Tibial artery (tissue), 4 donors: ENCODE measurements at regions not wholly inside any gene's neighbourhood (a gene's known extent, or its start where the extent isn't known, plus 50 kb on each side); places are given as distances from the start of the nearest gene placed in this dataset.

Experiments used
- DNase-seq, 2 donors: peaks; one replicate each; pipeline ENCODE4 v3.0.0-alpha.2; 2019
- H3K27ac ChIP-seq, 2 donors: fragments of 200-600 bp; sonication (generic) in 1 of 2; 1 replicate in 1 of 2; 2 replicates in 1 of 2; pipeline ENCODE4 v1.5.1; 2018 to 2019; ENCODE audit warnings: mild to moderate bottlenecking in 1 of 2
- H3K27me3 ChIP-seq, 2 donors: fragments of 200-600 bp; sonication (generic) in 1 of 2; one replicate each; pipeline versions ENCODE4 v1.5.1 to v1.6.0; 2016 to 2019
- H3K36me3 ChIP-seq, 3 donors: fragments of 200-600 bp; sonication (generic) in 2 of 3; one replicate each; pipeline ENCODE4 v1.5.1; 2016 to 2019; ENCODE audit warnings: mild to moderate bottlenecking in 2 of 3
- H3K4me1 ChIP-seq, 4 donors: fragments of 200-600 bp; sonication (generic) in 2 of 4; 1 replicate in 3 of 4; 2 replicates in 1 of 4; pipeline ENCODE4 v1.5.1; 2016 to 2019
- H3K4me3 ChIP-seq, 2 donors: fragments of 200-600 bp; sonication (generic) in 1 of 2; 1 replicate in 1 of 2; 2 replicates in 1 of 2; pipeline ENCODE4 v1.5.1; 2018 to 2019; ENCODE audit warnings: mild to moderate bottlenecking in 2 of 2
- H3K9me3 ChIP-seq, 3 donors: fragments of 200-600 bp; sonication (generic) in 1 of 3; one replicate each; pipeline ENCODE4 v1.5.1; 2016 to 2019
- CTCF ChIP-seq, 2 experiments: fragments of 200-600 bp in 1 of 2; fragments of 450-650 bp in 1 of 2; IDR thresholded peaks; one replicate each; pipeline ENCODE4 v1.5.1; 2017 to 2019; ENCODE audit warnings: antibody characterized with exemption in 2 of 2, mild to moderate bottlenecking in 1 of 2, moderate library complexity in 1 of 2
- intact Hi-C: fragments of 100-400 bp; cut with DNase I; formaldehyde crosslinking; loops from one replicate; pipeline ENCODE4 v1.15.0; 2023; ENCODE audit warnings: low total_unique reads

- Histone ChIP-seq H3K27ac (no peak overlapping the region), H3K4me1 (peaks cover 0 to 45% (median 18%) of the 10 kb centered on the region in 4 donors), H3K36me3 (no peaks in the 10 kb centered on the region), H3K9me3 (no peaks in the 10 kb centered on the region), H3K4me3 (no peak overlapping the region), H3K27me3 (no peaks in the 10 kb centered on the region)
- no peak for DNase-seq
- no peak for TF ChIP-seq CTCF (IDR thresholded peaks at IDR 0.05)
- intact Hi-C loops: no loop called here
Observed at GRCh38 chr4:140311257-140311835, 62.1 kb upstream of the SCOC start.

GRCh38 chr4:140309124-140309870, 64.1 kb upstream of the SCOC start:
- peak overlapping the region; percentile 70 to 71 for H3K27ac ChIP-seq

GRCh38 chr4:140308366-140309123, 64.9 kb upstream of the SCOC start:
- peak; percentile 58 to 94 for DNase-seq
- H3K4me1 ChIP-seq: peaks cover 0 to 43% (median 17%) of the 10 kb centered on the region in 4 donors
- peak overlapping the region; percentile 14 to 35 for H3K4me3 ChIP-seq
- no peaks in the 10 kb centered on the region for H3K9me3 ChIP-seq
- intact Hi-C loops: loop anchor here (10.0 kb wide), 1 partner anchor 574 kb away; no protein-coding TSS in a partner anchor
- no peaks in the 10 kb centered on the region for H3K36me3 ChIP-seq
- no peaks in the 10 kb centered on the region for H3K27me3 ChIP-seq
- TF ChIP-seq CTCF (IDR thresholded peaks at IDR 0.05): no peak
- H3K27ac ChIP-seq: peak overlapping the region; percentile 70 to 71

More at GRCh38 chr4:140309124-140309870, 64.1 kb upstream of the SCOC start:
- no peak overlapping the region for H3K4me3 ChIP-seq
- no peaks in the 10 kb centered on the region for H3K27me3 ChIP-seq
- H3K36me3 ChIP-seq: no peaks in the 10 kb centered on the region
- no peak for TF ChIP-seq CTCF (IDR thresholded peaks at IDR 0.05)
- H3K9me3 ChIP-seq: no peaks in the 10 kb centered on the region
- intact Hi-C loops: loop anchor here (10.0 kb wide), 1 partner anchor 574 kb away; no protein-coding TSS in a partner anchor
- DNase-seq: no peak
- H3K4me1 ChIP-seq: peaks cover 0 to 43% (median 17%) of the 10 kb centered on the region in 4 donors

GRCh38 chr4:140305053-140305452, 68.4 kb upstream of the SCOC start:
- H3K4me1 ChIP-seq: peaks cover 0 to 40% (median 17%) of the 10 kb centered on the region in 4 donors
- no peak for TF ChIP-seq CTCF (IDR thresholded peaks at IDR 0.05)
- H3K27ac ChIP-seq: no peak overlapping the region
- H3K4me3 ChIP-seq: no peak overlapping the region
- no peaks in the 10 kb centered on the region for H3K36me3 ChIP-seq
- no peaks in the 10 kb centered on the region for H3K27me3 ChIP-seq
- H3K9me3 ChIP-seq: no peaks in the 10 kb centered on the region
- DNase-seq: no peak
- intact Hi-C loops: loop anchor here (10.0 kb wide), 1 partner anchor 570 kb away; no protein-coding TSS in a partner anchor

- no peaks in the 10 kb centered on the region for H3K36me3 ChIP-seq
- H3K9me3 ChIP-seq: no peaks in the 10 kb centered on the region
- H3K4me1 ChIP-seq: peaks cover 0 to 33% (median 13%) of the 10 kb centered on the region in 4 donors
- intact Hi-C loops: loop anchor here (10.0 kb wide), 1 partner anchor 570 kb away; no protein-coding TSS in a partner anchor
- H3K4me3 ChIP-seq: no peak overlapping the region
- H3K27ac ChIP-seq: no peak overlapping the region
- no peak for TF ChIP-seq CTCF (IDR thresholded peaks at IDR 0.05)
- DNase-seq: no peak
- H3K27me3 ChIP-seq: no peaks in the 10 kb centered on the region
Observed at GRCh38 chr4:140304346-140304745, 69.1 kb upstream of the SCOC start.
